Activated CD8-positive, alpha-beta T cell treated with anti-CD3 and anti-CD28 coated beads for 36 hours (primary cell): ENCODE measurements at regions not wholly inside any gene's neighbourhood (a gene's known extent, or its start where the extent isn't known, plus 50 kb on each side); places are given as distances from the start of the nearest gene placed in this dataset.

Experiments
- ATAC-seq: fragments of 200-7000 bp; cut with Tn5 transposase; one replicate; pipeline ENCODE4 v1.10.0; 2021; ENCODE audit warnings: mild to moderate bottlenecking, moderate library complexity
- CTCF ChIA-PET: fragments of 350-600 bp; sonication (Branson Sonifier 250); formaldehyde crosslinking; loops from one replicate; lab custom pipeline; 2021; ENCODE audit warnings: antibody characterized with exemption; lab: Charles Lee
- POLR2A ChIA-PET: fragments of 350-600 bp; sonication (Branson Sonifier 250); formaldehyde crosslinking; loops from one replicate; lab custom pipeline; 2021; ENCODE audit warnings: antibody characterized with exemption; lab: Charles Lee
- DNase-seq: peaks from one replicate; pipeline ENCODE4 v3.0.0-alpha.2; 2020
- H3K27ac Mint-ChIP-seq: one replicate; pipeline ENCODE4 v1.8.0; 2021; ENCODE audit warnings: mild to moderate bottlenecking, mixed read lengths
- H3K27me3 Mint-ChIP-seq: one replicate; pipeline ENCODE4 v1.8.0; 2021; ENCODE audit warnings: mixed read lengths
- H3K36me3 Mint-ChIP-seq: one replicate; pipeline ENCODE4 v1.8.0; 2021; ENCODE audit warnings: low read depth, mixed read lengths
- H3K4me1 Mint-ChIP-seq: one replicate; pipeline ENCODE4 v1.8.0; 2021; ENCODE audit warnings: low read depth, mixed read lengths
- H3K4me3 Mint-ChIP-seq: one replicate; pipeline ENCODE4 v1.8.0; 2021; ENCODE audit warnings: mild to moderate bottlenecking, moderate library complexity, mixed read lengths
- H3K9me3 Mint-ChIP-seq: one replicate; pipeline ENCODE4 v1.8.0; 2021; ENCODE audit warnings: mixed read lengths
- intact Hi-C: fragments of 100-400 bp; cut with micrococcal nuclease; formaldehyde crosslinking; loops from one replicate; pipeline ENCODE4 v1.10.0; 2022
- TF ChIP-seq, protein P1 (sequence below): fragments of 200-600 bp; IDR thresholded peaks from one replicate; pipeline ENCODE4 v1.8.0; 2022; ENCODE audit warnings: antibody characterized with exemption, mild to moderate bottlenecking

DNA sequence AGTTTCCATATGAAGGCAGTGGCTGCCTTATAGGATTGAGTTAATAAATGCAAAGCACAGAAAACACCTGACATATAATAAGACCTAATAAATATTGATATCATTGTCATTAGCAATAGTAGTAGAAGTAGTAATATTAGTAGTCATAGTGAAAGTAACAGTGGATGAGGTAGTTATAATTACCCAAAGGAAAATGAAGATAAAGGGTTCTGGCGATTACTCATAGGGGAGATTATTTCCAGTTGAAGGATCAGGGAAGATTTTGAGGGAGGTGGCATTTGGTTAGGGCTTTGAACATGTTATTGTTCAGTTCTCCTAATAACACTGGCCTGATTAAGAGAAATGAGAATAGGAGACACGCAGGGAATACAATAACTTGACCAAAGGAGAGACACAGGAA, 131.9 kb upstream of the GPRIN3 start:
- Mint-ChIP-seq H3K4me3 (no peak overlapping the region), H3K36me3 (no peaks in the 10 kb centered on the region), H3K27me3 (no peaks in the 10 kb centered on the region), H3K27ac (no peak overlapping the region), H3K9me3 (no peaks in the 10 kb centered on the region), H3K4me1 (peaks cover 14% of the 10 kb centered on the region)
- CTCF ChIA-PET: interaction anchor here (1.4 to 2.3 kb wide), 6 partner anchors 17 to 277 kb away, joined by 3 to 25 read pairs (median 4); no protein-coding TSS in a partner anchor
- POLR2A ChIA-PET: no interaction called here
- intact Hi-C loops: no loop called here
- no peak for DNase-seq
- ATAC-seq: no peak
- TF ChIP-seq, protein P1, sequence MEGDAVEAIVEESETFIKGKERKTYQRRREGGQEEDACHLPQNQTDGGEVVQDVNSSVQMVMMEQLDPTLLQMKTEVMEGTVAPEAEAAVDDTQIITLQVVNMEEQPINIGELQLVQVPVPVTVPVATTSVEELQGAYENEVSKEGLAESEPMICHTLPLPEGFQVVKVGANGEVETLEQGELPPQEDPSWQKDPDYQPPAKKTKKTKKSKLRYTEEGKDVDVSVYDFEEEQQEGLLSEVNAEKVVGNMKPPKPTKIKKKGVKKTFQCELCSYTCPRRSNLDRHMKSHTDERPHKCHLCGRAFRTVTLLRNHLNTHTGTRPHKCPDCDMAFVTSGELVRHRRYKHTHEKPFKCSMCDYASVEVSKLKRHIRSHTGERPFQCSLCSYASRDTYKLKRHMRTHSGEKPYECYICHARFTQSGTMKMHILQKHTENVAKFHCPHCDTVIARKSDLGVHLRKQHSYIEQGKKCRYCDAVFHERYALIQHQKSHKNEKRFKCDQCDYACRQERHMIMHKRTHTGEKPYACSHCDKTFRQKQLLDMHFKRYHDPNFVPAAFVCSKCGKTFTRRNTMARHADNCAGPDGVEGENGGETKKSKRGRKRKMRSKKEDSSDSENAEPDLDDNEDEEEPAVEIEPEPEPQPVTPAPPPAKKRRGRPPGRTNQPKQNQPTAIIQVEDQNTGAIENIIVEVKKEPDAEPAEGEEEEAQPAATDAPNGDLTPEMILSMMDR: no peak

DNA sequence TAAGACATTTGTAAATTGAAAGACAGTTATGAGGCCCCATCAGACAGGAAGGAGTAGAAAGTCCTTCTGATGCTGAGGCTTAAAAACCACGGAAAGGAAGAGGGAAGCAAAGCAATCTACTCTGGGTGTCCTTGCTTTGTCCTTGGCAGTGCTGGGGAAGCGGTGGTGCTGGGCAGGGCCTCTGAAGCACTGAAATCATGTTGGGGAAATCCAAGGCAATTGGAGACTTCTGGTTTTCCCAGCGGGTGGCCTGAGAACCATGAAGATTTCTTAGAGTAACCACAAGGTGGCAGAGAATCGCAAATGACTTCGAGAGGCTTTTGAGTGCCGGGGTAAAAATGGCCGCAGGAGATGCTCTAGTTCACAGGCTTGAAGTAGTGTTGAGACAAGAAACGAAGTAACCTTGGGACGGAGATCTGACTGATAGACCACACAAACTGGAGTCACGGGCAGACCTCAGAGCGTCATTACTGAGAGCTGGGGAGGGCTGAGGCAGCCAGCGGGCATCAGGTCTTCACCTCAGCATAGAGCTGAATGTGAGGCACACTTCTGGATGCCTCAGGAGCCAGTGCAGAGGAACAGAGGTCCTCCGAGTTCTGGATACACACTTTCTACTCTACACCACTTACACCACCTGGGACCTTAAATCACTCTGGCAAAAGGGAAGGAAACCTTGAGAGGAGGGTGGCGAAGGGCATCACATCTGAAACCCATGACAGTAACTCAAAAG, 130.7 kb upstream of the GPRIN3 start:
- peak; percentile 63 for DNase-seq
- Mint-ChIP-seq H3K36me3 (no peaks in the 10 kb centered on the region), H3K27me3 (no peaks in the 10 kb centered on the region), H3K27ac (peak overlapping the region; percentile 66), H3K4me1 (peaks cover 14% of the 10 kb centered on the region), H3K4me3 (no peak overlapping the region), H3K9me3 (no peaks in the 10 kb centered on the region)
- POLR2A ChIA-PET: no interaction called here
- intact Hi-C loops: no loop called here
- peak; percentile 85 for ATAC-seq
- TF ChIP-seq, protein P1: peak; percentile 68
- CTCF ChIA-PET: interaction anchor here (0.7 to 2.3 kb wide), 11 partner anchors 16 to 276 kb away, joined by 3 to 25 read pairs (median 3); no protein-coding TSS in a partner anchor

DNA sequence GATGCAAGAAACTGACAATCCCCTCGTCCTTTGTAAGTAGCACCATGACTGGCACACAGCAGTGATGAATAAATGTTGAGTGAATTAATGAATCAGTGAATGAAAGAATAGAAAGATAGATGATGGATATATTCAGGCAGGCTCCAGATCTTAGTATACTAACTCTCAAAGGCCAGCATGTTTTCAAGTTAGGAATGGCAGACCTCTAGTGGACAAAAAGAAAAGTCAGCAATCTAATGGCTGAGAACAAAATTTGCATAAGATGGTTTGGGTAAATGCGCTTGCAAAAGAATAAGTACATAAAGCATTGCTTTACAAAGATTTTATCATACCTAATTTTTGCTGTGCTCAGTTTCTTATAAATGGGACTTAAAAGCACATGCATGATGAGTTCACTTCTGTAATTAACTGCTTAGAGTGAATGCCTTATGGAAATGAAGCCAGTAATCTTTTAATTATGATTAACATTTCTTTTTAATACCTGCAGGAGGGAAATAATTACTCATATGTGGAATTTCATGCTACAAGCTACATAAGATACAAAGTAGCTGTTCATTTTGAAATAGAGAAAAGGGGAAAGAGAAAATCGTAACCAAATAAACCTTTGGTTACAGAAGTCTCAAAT, 126.9 kb upstream of the GPRIN3 start:
- H3K36me3 Mint-ChIP-seq: no peaks in the 10 kb centered on the region
- DNase-seq (no peak), ATAC-seq (peak; percentile 59)
- no peaks in the 10 kb centered on the region for H3K27me3 Mint-ChIP-seq
- POLR2A ChIA-PET: no interaction called here
- no peaks in the 10 kb centered on the region for H3K9me3 Mint-ChIP-seq
- intact Hi-C loops: loop anchor here (1.0 to 5.0 kb wide), 3 partner anchors 137 to 276 kb away; no protein-coding TSS in a partner anchor
- TF ChIP-seq, protein P1: peak; percentile 66
- no peak overlapping the region for H3K27ac Mint-ChIP-seq
- CTCF ChIA-PET: interaction anchor here (0.7 to 2.8 kb wide), 17 partner anchors 12 to 274 kb away, joined by 3 to 79 read pairs (median 4); no protein-coding TSS in a partner anchor
- H3K4me1 Mint-ChIP-seq: peaks cover 10% of the 10 kb centered on the region
- no peak overlapping the region for H3K4me3 Mint-ChIP-seq

DNA sequence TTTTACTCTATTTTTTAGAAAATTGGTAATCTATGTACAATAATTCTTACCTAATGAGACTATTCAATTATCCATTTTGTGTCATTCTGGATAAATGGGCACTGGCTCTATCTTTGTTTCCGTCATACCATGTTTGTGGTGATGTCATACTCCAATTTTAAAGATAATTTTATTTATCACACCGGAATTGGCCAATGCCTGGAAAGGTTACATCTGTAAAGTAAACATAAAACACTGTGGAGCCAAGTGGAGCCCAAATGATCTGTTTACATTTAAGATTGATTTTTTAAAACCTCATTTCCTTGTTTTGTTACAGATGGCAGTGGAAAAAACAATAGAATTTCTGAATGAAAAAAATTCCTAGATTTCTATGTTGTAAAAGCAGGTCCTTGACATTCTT, 120.2 kb upstream of the GPRIN3 start:
- TF ChIP-seq, protein P1: no peak

DNA sequence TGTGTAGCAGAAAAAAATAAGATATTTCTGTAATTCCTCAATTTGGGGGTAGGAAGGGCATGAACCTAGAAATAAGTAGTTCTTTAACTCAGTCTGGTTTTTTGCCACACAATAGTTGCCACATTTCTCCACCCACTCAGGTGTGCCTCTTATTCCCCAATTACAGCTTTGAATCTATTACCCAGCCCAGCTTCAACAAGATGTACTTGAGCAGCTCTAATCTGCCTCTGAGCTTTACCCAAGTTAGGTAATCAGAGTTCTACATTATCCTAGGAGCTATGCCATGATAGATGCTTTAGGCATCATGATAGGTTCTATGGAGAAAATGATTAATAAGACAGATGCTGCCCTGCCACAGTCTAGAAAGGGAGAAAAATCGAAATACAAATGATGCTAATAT, 117.4 kb upstream of the GPRIN3 start:
- H3K4me1 Mint-ChIP-seq: peaks cover 3% of the 10 kb centered on the region
- intact Hi-C loops: no loop called here
- H3K27ac Mint-ChIP-seq: no peak overlapping the region
- ChIA-PET CTCF (no interaction called here), POLR2A (no interaction called here)
- no peak overlapping the region for H3K4me3 Mint-ChIP-seq
- no peaks in the 10 kb centered on the region for H3K36me3 Mint-ChIP-seq
- TF ChIP-seq, protein P1: no peak
- no peaks in the 10 kb centered on the region for H3K27me3 Mint-ChIP-seq
- H3K9me3 Mint-ChIP-seq: no peaks in the 10 kb centered on the region
- ATAC-seq: no peak
- no peak for DNase-seq

More for the DNA sequence above, 120.2 kb upstream of the GPRIN3 start:
- intact Hi-C loops: no loop called here
- DNase-seq (no peak), ATAC-seq (no peak)
- no peaks in the 10 kb centered on the region for H3K9me3 Mint-ChIP-seq
- CTCF ChIA-PET: interaction anchor here (1.6 to 2.8 kb wide), 3 partner anchors 174 to 202 kb away, joined by 4 to 12 read pairs (median 9); no protein-coding TSS in a partner anchor
- H3K27ac Mint-ChIP-seq: no peak overlapping the region
- POLR2A ChIA-PET: no interaction called here
- no peaks in the 10 kb centered on the region for H3K4me1 Mint-ChIP-seq
- H3K4me3 Mint-ChIP-seq: no peak overlapping the region
- no peaks in the 10 kb centered on the region for H3K27me3 Mint-ChIP-seq
- H3K36me3 Mint-ChIP-seq: no peaks in the 10 kb centered on the region
